ENCODE measurements at regions not wholly inside any gene's neighbourhood (a gene's known extent, or its start where the extent isn't known, plus 50 kb on each side); places are given as distances from the start of the nearest gene placed in this dataset.

GRCh38 chr2:147091448-147091847 lies 753.4 kb upstream of the ACVR2A start:
- no peaks in the 10 kb centered on the region for H3K9me3 ChIP-seq
- no peaks in the 10 kb centered on the region for H3K4me1 ChIP-seq
- no peak for TF ChIP-seq CTCF (IDR thresholded peaks at IDR 0.05)
- TF ChIP-seq POLR2A (IDR thresholded peaks at IDR 0.05), result no peak
- no peak overlapping the region for H3K27ac ChIP-seq
- no peaks in the 10 kb centered on the region for H3K36me3 ChIP-seq
- no peaks in the 10 kb centered on the region for H3K27me3 ChIP-seq
- intact Hi-C loops (cut with DNase I; ENCODE audit: low total_unique reads), result no loop called here
- no peak for DNase-seq
- no peak overlapping the region for H3K4me3 ChIP-seq

GRCh38 chr2:147088871-147089270 lies 756.0 kb upstream of the ACVR2A start:
- Histone ChIP-seq H3K4me1 (no peaks in the 10 kb centered on the region), H3K27me3 (no peaks in the 10 kb centered on the region), H3K9me3 (no peaks in the 10 kb centered on the region), H3K36me3 (no peaks in the 10 kb centered on the region), H3K4me3 (no peak overlapping the region), H3K27ac (no peak overlapping the region)
- no peak for DNase-seq
- intact Hi-C loops (cut with DNase I; ENCODE audit: low total_unique reads), result no loop called here
- TF ChIP-seq POLR2A (IDR thresholded peaks at IDR 0.05) (no peak), CTCF (IDR thresholded peaks at IDR 0.05) (no peak)

GRCh38 chr2:147086715-147087114 lies 758.1 kb upstream of the ACVR2A start:
- Histone ChIP-seq H3K9me3 (no peaks in the 10 kb centered on the region), H3K4me3 (no peak overlapping the region), H3K27me3 (no peaks in the 10 kb centered on the region), H3K36me3 (no peaks in the 10 kb centered on the region), H3K4me1 (no peaks in the 10 kb centered on the region), H3K27ac (no peak overlapping the region)
- no peak for DNase-seq
- TF ChIP-seq POLR2A (IDR thresholded peaks at IDR 0.05) (no peak), CTCF (IDR thresholded peaks at IDR 0.05) (no peak)
- intact Hi-C loops (cut with DNase I; ENCODE audit: low total_unique reads), result no loop called here

GRCh38 chr2:147083664-147084063 lies 761.2 kb upstream of the ACVR2A start:
- TF ChIP-seq CTCF (IDR thresholded peaks at IDR 0.05) (no peak), POLR2A (IDR thresholded peaks at IDR 0.05) (no peak)
- Histone ChIP-seq H3K9me3 (no peaks in the 10 kb centered on the region), H3K4me1 (no peaks in the 10 kb centered on the region), H3K4me3 (no peak overlapping the region), H3K27ac (no peak overlapping the region), H3K27me3 (no peaks in the 10 kb centered on the region), H3K36me3 (no peaks in the 10 kb centered on the region)
- no peak for DNase-seq
- intact Hi-C loops (cut with DNase I; ENCODE audit: low total_unique reads), result no loop called here

GRCh38 chr2:147082850-147083522 lies 761.8 kb upstream of the ACVR2A start:
- intact Hi-C loops (cut with DNase I; ENCODE audit: low total_unique reads), result no loop called here
- Histone ChIP-seq H3K36me3 (no peaks in the 10 kb centered on the region), H3K4me1 (no peaks in the 10 kb centered on the region), H3K27me3 (no peaks in the 10 kb centered on the region), H3K9me3 (no peaks in the 10 kb centered on the region), H3K4me3 (no peak overlapping the region), H3K27ac (no peak overlapping the region)
- peak; percentile 59 to 73 (median 67) for TF ChIP-seq CTCF (IDR thresholded peaks at IDR 0.05)
- no peak for TF ChIP-seq POLR2A (IDR thresholded peaks at IDR 0.05)
- DNase-seq, result peak; percentile 16 to 45

All from uterus (tissue), 3 donors.